ENCODE measurements at regions not wholly inside any gene's neighbourhood (a gene's known extent, or its start where the extent isn't known, plus 50 kb on each side); places are given as distances from the start of the nearest gene placed in this dataset.

DNA sequence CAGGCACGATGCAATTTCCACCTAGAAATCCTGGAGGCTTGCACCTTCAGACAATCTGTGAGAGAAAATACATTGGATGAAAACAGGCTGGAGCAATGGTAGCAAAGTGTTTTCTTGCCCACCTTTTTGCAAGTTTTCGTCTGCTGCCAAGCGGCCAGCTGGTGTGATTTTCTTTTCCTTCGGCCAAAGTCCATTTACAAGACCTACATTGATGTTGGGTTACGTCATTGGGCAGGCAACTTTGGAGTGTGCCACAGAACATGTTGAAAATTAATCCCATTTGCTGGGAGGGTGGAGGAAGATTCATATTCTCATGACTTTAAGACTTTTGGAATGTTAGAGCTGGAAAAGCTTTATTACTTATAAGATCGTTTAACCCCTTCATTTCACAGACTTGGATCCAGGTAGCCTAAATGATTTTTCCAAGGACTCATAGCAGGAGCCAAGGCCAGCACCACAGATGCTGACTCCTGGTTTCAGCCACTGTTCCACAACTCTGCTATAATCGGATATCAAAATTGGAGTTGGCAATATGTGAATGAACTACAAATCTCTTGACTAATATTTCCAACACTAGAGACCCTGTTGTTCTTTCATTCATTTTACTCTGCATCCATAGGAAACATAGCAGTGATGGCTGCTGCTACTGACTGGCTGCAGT is 352.1 kb downstream of the RND3 start (continued):
- TF ChIP-seq, protein P1, sequence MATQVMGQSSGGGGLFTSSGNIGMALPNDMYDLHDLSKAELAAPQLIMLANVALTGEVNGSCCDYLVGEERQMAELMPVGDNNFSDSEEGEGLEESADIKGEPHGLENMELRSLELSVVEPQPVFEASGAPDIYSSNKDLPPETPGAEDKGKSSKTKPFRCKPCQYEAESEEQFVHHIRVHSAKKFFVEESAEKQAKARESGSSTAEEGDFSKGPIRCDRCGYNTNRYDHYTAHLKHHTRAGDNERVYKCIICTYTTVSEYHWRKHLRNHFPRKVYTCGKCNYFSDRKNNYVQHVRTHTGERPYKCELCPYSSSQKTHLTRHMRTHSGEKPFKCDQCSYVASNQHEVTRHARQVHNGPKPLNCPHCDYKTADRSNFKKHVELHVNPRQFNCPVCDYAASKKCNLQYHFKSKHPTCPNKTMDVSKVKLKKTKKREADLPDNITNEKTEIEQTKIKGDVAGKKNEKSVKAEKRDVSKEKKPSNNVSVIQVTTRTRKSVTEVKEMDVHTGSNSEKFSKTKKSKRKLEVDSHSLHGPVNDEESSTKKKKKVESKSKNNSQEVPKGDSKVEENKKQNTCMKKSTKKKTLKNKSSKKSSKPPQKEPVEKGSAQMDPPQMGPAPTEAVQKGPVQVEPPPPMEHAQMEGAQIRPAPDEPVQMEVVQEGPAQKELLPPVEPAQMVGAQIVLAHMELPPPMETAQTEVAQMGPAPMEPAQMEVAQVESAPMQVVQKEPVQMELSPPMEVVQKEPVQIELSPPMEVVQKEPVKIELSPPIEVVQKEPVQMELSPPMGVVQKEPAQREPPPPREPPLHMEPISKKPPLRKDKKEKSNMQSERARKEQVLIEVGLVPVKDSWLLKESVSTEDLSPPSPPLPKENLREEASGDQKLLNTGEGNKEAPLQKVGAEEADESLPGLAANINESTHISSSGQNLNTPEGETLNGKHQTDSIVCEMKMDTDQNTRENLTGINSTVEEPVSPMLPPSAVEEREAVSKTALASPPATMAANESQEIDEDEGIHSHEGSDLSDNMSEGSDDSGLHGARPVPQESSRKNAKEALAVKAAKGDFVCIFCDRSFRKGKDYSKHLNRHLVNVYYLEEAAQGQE (IDR thresholded peaks at IDR 0.05; ENCODE audit: low read depth, low read length) = no peak

DNA sequence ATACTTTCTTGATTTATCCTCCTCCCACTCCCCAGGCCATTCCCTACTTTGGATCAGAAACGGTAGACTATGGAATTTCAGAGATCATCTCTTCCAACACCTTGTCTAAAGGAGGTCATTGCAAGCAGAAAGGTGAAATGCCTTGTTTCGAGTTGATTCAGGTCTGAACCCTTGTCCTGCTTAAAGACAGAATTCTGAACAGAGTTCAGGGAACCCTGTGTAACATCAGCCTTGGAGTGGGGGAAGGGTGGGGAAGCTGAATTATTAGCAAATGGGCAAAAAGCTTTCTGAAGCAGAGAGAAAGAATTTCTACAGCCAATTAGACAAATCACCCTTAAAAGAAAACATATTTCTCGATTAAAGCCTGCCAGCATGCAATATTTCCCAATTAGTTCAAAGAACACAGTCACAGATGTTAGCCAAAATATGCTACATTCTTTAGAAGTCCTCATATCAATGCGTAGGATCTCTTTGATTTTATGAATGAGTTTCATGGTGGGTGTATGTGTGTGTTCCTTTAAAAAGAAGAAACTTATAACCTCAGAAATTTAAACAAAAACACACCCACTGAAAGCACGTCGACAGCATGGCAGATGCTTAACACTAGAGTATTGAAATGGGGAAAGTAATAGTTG is 353.1 kb downstream of the RND3 start:
- Histone ChIP-seq H3K4me3 (ENCODE audit: low read depth in 2 of 2, low read length in 1 of 2) (no peak overlapping the region), H3K4me1 (ENCODE audit: control insufficient read depth in 1 of 2, insufficient read depth in 2 of 2, low read depth in 1 of 2, low read length in 1 of 2) (peaks cover 3 to 11% of the 10 kb centered on the region in 2 experiments; a peak in 3 of 4 replicates), H3K79me2 (ENCODE audit: insufficient read depth) (no peaks in the 10 kb centered on the region), H3K36me3 (replicated peaks in 1 of 2; ENCODE audit: control insufficient read depth in 1 of 2, insufficient read depth in 2 of 2, low read length in 1 of 2) (no peaks in the 10 kb centered on the region), H3K27me3 (ENCODE audit: insufficient read depth) (no peaks in the 10 kb centered on the region), H3K9me3 (no peaks in the 10 kb centered on the region), H3K9ac (no peak overlapping the region; the same call in 1 of the 2 replicates), H3K4me2 (peak overlapping the region; percentile 63), H3K9me2 (no peaks in the 10 kb centered on the region), H4K20me1 (ENCODE audit: insufficient read depth) (no peaks in the 10 kb centered on the region), H3F3A (replicated peaks; ENCODE audit: insufficient read depth) (peaks cover 13% of the 10 kb centered on the region), H3K27ac (ENCODE audit: low read depth in 2 of 2, low read length in 1 of 2) (peak overlapping the region; percentile 47 to 90; a peak in 3 of 4 replicates), H2AFZ (ENCODE audit: low read depth) (no peak overlapping the region)
- whole genome bisulfite sequencing (ENCODE audit: low lambda C conversion rate) = 57% methylated on average over 6 of the region's 6 CpGs
- no peak for TF ChIP-seq SMC3 (IDR thresholded peaks at IDR 0.05; ENCODE audit: low read depth, low read length)
- no peak for TF ChIP-seq RCOR1 (IDR thresholded peaks at IDR 0.05; ENCODE audit: low read length)
- TF ChIP-seq RXRA (IDR thresholded peaks at IDR 0.05; ENCODE audit: borderline replicate concordance, low read depth) = no peak
- TF ChIP-seq CHD2 (IDR thresholded peaks at IDR 0.05; ENCODE audit: low read length, partially characterized antibody) = no peak
- no peak for TF ChIP-seq EP300 (IDR thresholded peaks at IDR 0.05; ENCODE audit: borderline replicate concordance in 1 of 2, low read depth in 1 of 2, low read length in 1 of 2)
- no peak for TF ChIP-seq JUND (IDR thresholded peaks at IDR 0.05)
- TF ChIP-seq FOXM1 (IDR thresholded peaks at IDR 0.05; ENCODE audit: low read depth) = no peak
- TF ChIP-seq POLR2AphosphoS5 (IDR thresholded peaks at IDR 0.05; ENCODE audit: low read depth, low read length) = no peak
- no peak for TF ChIP-seq GABPA (IDR thresholded peaks at IDR 0.05; ENCODE audit: low read depth)
- no peak for TF ChIP-seq MXI1 (IDR thresholded peaks at IDR 0.05; ENCODE audit: low read depth, low read length)
- no peak for TF ChIP-seq TEAD4 (IDR thresholded peaks at IDR 0.05; ENCODE audit: borderline replicate concordance, insufficient read depth)
- POLR2A ChIA-PET = no interaction called here
- no peak for DNase-seq
- CTCF ChIA-PET = interaction anchor here (0.8 to 1.3 kb wide), 2 partner anchors 8 to 10 kb away, joined by 3 read pairs; no protein-coding TSS in a partner anchor
